HCT116 (cell line): ENCODE measurements at regions not wholly inside any gene's neighbourhood (a gene's known extent, or its start where the extent isn't known, plus 50 kb on each side); places are given as distances from the start of the nearest gene placed in this dataset.

Source experiments
- ATAC-seq: fragments of 200-7000 bp; cut with Tn5 transposase; 2 replicates; pipeline ENCODE4 v1.9.1; 2020; ENCODE audit warnings: mild to moderate bottlenecking, moderate library complexity
- BruUV-seq: library from RNA; stranded (reverse); fragments of 400-500 nt; replicated peaks from 2 replicates; lab custom pipeline; 2021; lab: Mats Ljungman, UMichigan
- CTCF ChIA-PET: fragments of 300-600 bp; sonication (Branson Sonifier 250); formaldehyde crosslinking; loops from one replicate; lab custom pipeline; 2021; ENCODE audit warnings: antibody characterized with exemption; lab: Charles Lee
- POLR2A ChIA-PET: fragments of 300-600, 350-600 bp; sonication (Branson Sonifier 250); formaldehyde crosslinking; loops from one replicate; lab custom pipeline; 2021; ENCODE audit warnings: antibody characterized with exemption; lab: Charles Lee
- RAD21 ChIA-PET, 2 experiments: fragments of 300-600 bp; sonication (Branson Sonifier 250); formaldehyde crosslinking; loops; one replicate each; lab custom pipeline; 2023; ENCODE audit warnings: low total read pairs in 2 of 2; ENCODE audit not compliant: uncharacterized antibody in 2 of 2, unreplicated experiment in 2 of 2, low non-redundant PET in 1 of 2; lab: Charles Lee
- DNase-seq: peaks from one replicate; pipeline ENCODE4 v3.0.0-alpha.2; 2010; ENCODE audit warnings: low read depth, low spot score
- H2AFZ ChIP-seq: fragments of 200-600 bp; shearing (Covaris generic), sonication (generic); 2 replicates; pipeline ENCODE4 v1.6.1; 2017; ENCODE audit warnings: low read depth, mixed run types, mixed read lengths, antibody characterized with exemption, low read length; ENCODE audit not compliant: poor library complexity, severe bottlenecking
- H3K27ac ChIP-seq: 2 replicates; pipeline ENCODE4 v1.5.1; 2012; ENCODE audit warnings: low read depth, low read length
- H3K27me3 ChIP-seq: fragments of 200-600 bp; sonication (generic); 2 replicates; pipeline ENCODE4 v1.6.1; 2016; ENCODE audit warnings: mixed run types, low read length, mixed read lengths; ENCODE audit not compliant: insufficient read depth
- H3K36me3 ChIP-seq, 2 experiments: fragments of 200-500 bp in 1 of 2; fragments of 200-600 bp in 1 of 2; sonication (Bioruptor generic) in 1 of 2; sonication (generic) in 1 of 2; 2 replicates each; pipeline versions ENCODE4 v1.5.1 to v1.6.1; 2014 to 2016; ENCODE audit warnings: low read length in 2 of 2, inconsistent platforms in 1 of 2, mixed read lengths in 1 of 2, mixed run types in 1 of 2; ENCODE audit not compliant: insufficient read depth in 2 of 2, control insufficient read depth in 1 of 2
- H3K4me1 ChIP-seq, 2 experiments: fragments of 200-600 bp in 1 of 2; sonication (generic) in 1 of 2; 2 replicates each; pipeline versions ENCODE4 v1.5.1 to v1.6.1; 2012 to 2017; ENCODE audit warnings: low read length in 2 of 2, inconsistent platforms in 1 of 2, mild to moderate bottlenecking in 1 of 2, mixed read lengths in 1 of 2, mixed run types in 1 of 2, moderate library complexity in 1 of 2; ENCODE audit not compliant: insufficient read depth in 2 of 2, control insufficient read depth in 1 of 2
- H3K4me2 ChIP-seq: fragments of 200-600 bp; sonication (generic); 2 replicates; pipeline ENCODE4 v1.6.1; 2017; ENCODE audit warnings: mixed run types, low read length, mixed read lengths
- H3K4me3 ChIP-seq, 2 experiments: fragments of 200-600 bp in 1 of 2; sonication (generic) in 1 of 2; replicated peaks in 1 of 2; 2 replicates each; pipeline ENCODE4 v1.5.1; 2011 to 2016; ENCODE audit warnings: low read length in 2 of 2, control low read depth in 1 of 2, low read depth in 1 of 2, mild to moderate bottlenecking in 1 of 2, mixed read lengths in 1 of 2, mixed run types in 1 of 2
- H3K79me2 ChIP-seq: fragments of 200-600 bp; sonication (generic); 2 replicates; pipeline ENCODE4 v1.6.1; 2017; ENCODE audit warnings: mild to moderate bottlenecking, mixed run types, low read length, moderate library complexity, mixed read lengths; ENCODE audit not compliant: insufficient read depth
- H3K9ac ChIP-seq: fragments of 200-600 bp; sonication (generic); 2 replicates; pipeline ENCODE4 v1.6.1; 2016; ENCODE audit warnings: low read length, mixed read lengths
- H3K9me2 ChIP-seq: fragments of 200-600 bp; sonication (generic), shearing (Covaris generic); 2 replicates; pipeline ENCODE4 v1.6.1; 2017; ENCODE audit warnings: mixed run types, mild to moderate bottlenecking, moderate library complexity; ENCODE audit not compliant: insufficient read depth
- H3K9me3 ChIP-seq, 2 experiments: fragments of 200-500 bp in 1 of 2; fragments of 200-600 bp in 1 of 2; sonication (Bioruptor generic) in 1 of 2; sonication (generic) in 1 of 2; 2 replicates each; pipeline ENCODE4 v1.6.1; 2014 to 2017; ENCODE audit warnings: low read length in 2 of 2, mixed read lengths in 2 of 2, inconsistent platforms in 1 of 2, low read depth in 1 of 2, mild to moderate bottlenecking in 1 of 2, mixed run types in 1 of 2, moderate library complexity in 1 of 2; ENCODE audit not compliant: control insufficient read depth in 1 of 2, insufficient read depth in 1 of 2
- H4K20me1 ChIP-seq: fragments of 200-600 bp; sonication (generic), shearing (Covaris generic); 2 replicates; pipeline ENCODE4 v1.6.1; 2017; ENCODE audit warnings: mixed run types, mild to moderate bottlenecking, moderate library complexity; ENCODE audit not compliant: insufficient read depth
- ATF3 ChIP-seq: IDR thresholded peaks from 2 replicates; pipeline ENCODE4 v1.6.1; 2012
- CBX3 ChIP-seq: IDR thresholded peaks from 2 replicates; pipeline ENCODE4 v1.6.1; 2012; ENCODE audit warnings: low read depth
- CEBPB ChIP-seq: IDR thresholded peaks from 2 replicates; pipeline ENCODE4 v1.6.1; 2012; ENCODE audit warnings: low read depth
- EGR1 ChIP-seq: IDR thresholded peaks from 2 replicates; pipeline ENCODE4 v1.6.1; 2012; ENCODE audit warnings: low read depth
- EZH2 ChIP-seq: fragments of 200-600 bp; sonication (generic); IDR thresholded peaks from 2 replicates; pipeline ENCODE4 v1.6.1; 2017; ENCODE audit warnings: antibody characterized with exemption, mixed run types
- FOSL1 ChIP-seq: IDR thresholded peaks from 2 replicates; pipeline ENCODE4 v1.6.1; 2012; ENCODE audit warnings: low read depth
- JUND ChIP-seq: IDR thresholded peaks from 2 replicates; pipeline ENCODE4 v1.6.1; 2012
- MAX ChIP-seq: IDR thresholded peaks from 2 replicates; pipeline ENCODE4 v1.6.1; 2012
- POLR2A ChIP-seq: IDR thresholded peaks from 2 replicates; pipeline ENCODE4 v1.7.0; 2011; ENCODE audit warnings: borderline replicate concordance; ENCODE audit not compliant: insufficient read depth, insufficient read length; ENCODE audit errors: extremely low read depth
- POLR2AphosphoS5 ChIP-seq: IDR thresholded peaks from 2 replicates; pipeline ENCODE4 v1.6.1; 2011; ENCODE audit warnings: mild to moderate bottlenecking, low read depth, low read length, moderate library complexity
- REST ChIP-seq: IDR thresholded peaks from 2 replicates; pipeline ENCODE4 v1.6.1; 2012; ENCODE audit warnings: low read depth
- SIN3A ChIP-seq: IDR thresholded peaks from 2 replicates; pipeline ENCODE4 v1.6.1; 2012; ENCODE audit warnings: low read depth
- SP1 ChIP-seq: IDR thresholded peaks from 2 replicates; pipeline ENCODE4 v1.6.1; 2012; ENCODE audit warnings: low read depth
- TCF7L2 ChIP-seq: IDR thresholded peaks from 2 replicates; pipeline ENCODE4 v1.7.0; 2011; ENCODE audit warnings: borderline replicate concordance, inconsistent platforms; ENCODE audit not compliant: insufficient read depth, insufficient read length; ENCODE audit errors: extremely low read depth
- YY1 ChIP-seq: IDR thresholded peaks from 2 replicates; pipeline ENCODE4 v1.6.1; 2011; ENCODE audit warnings: low read length, low read depth, moderate library complexity, mild to moderate bottlenecking; ENCODE audit not compliant: insufficient replicate concordance; ENCODE audit errors: extremely low read depth
- ZFX ChIP-seq: fragments of 450-650 bp; IDR thresholded peaks from 2 replicates; pipeline ENCODE4 v1.6.1; 2017
- ZNF274 ChIP-seq: fragments of 200-500 bp; sonication (Bioruptor generic); IDR thresholded peaks from 2 replicates; pipeline ENCODE4 v1.6.1; 2014; ENCODE audit warnings: mild to moderate bottlenecking, low read depth, low read length, inconsistent platforms
- intact Hi-C: fragments of 100-400 bp; cut with micrococcal nuclease; formaldehyde crosslinking; loops from 2 replicates; pipeline ENCODE4 v1.10.0; 2022

GRCh38 chr3:178181088-178181487 is 355.1 kb upstream of the KCNMB2 start:
- ChIA-PET POLR2A (no interaction called here), RAD21 (no interaction called here), CTCF (no interaction called here)
- intact Hi-C loops: no loop called here
- ATAC-seq (no peak), DNase-seq (no peak)
- TF ChIP-seq FOSL1 (no peak), POLR2A (no peak), ATF3 (no peak), JUND (no peak), POLR2AphosphoS5 (no peak), SP1 (no peak), TCF7L2 (no peak), CBX3 (no peak), CEBPB (no peak), SIN3A (no peak), MAX (no peak)
- no peak overlapping the region for H3K4me2 ChIP-seq
- H3K79me2 ChIP-seq: no peaks in the 10 kb centered on the region
- no peaks in the 10 kb centered on the region for H3K9me3 ChIP-seq
- no peaks in the 10 kb centered on the region for H3K36me3 ChIP-seq
- H3K4me1 ChIP-seq: no peaks in the 10 kb centered on the region
- no peaks in the 10 kb centered on the region for H3K9me2 ChIP-seq
- no TSS peak for BruUV-seq
- H3K4me3 ChIP-seq: no peak overlapping the region
- no peak overlapping the region for H2AFZ ChIP-seq
- no peak overlapping the region for H3K9ac ChIP-seq
- H3K27ac ChIP-seq: no peak overlapping the region
- no peaks in the 10 kb centered on the region for H4K20me1 ChIP-seq
- H3K27me3 ChIP-seq: no peaks in the 10 kb centered on the region

- Histone ChIP-seq H2AFZ (no peak overlapping the region), H3K27me3 (no peaks in the 10 kb centered on the region), H4K20me1 (no peaks in the 10 kb centered on the region), H3K9ac (no peak overlapping the region), H3K79me2 (no peaks in the 10 kb centered on the region), H3K36me3 (no peaks in the 10 kb centered on the region), H3K9me3 (no peaks in the 10 kb centered on the region), H3K4me3 (no peak overlapping the region), H3K4me1 (no peaks in the 10 kb centered on the region), H3K4me2 (no peak overlapping the region), H3K9me2 (no peaks in the 10 kb centered on the region), H3K27ac (no peak overlapping the region)
- ChIA-PET CTCF (no interaction called here), POLR2A (no interaction called here), RAD21 (no interaction called here)
- no peak for ATAC-seq
- intact Hi-C loops: no loop called here
- DNase-seq: no peak
- BruUV-seq: no TSS peak
- TF ChIP-seq FOSL1 (no peak), SP1 (no peak), EGR1 (no peak), REST (no peak), YY1 (no peak), CEBPB (no peak), ATF3 (no peak), SIN3A (no peak), EZH2 (no peak), ZNF274 (no peak), TCF7L2 (no peak), MAX (no peak), ZFX (no peak)
These were observed 354.5 kb upstream of the KCNMB2 start for GRCh38 chr3:178181784-178182183.
